ENCODE measurements at regions not wholly inside any gene's neighbourhood (a gene's known extent, or its start where the extent isn't known, plus 50 kb on each side); places are given as distances from the start of the nearest gene placed in this dataset.

- H3K9me3 ChIP-seq, result no peaks in the 10 kb centered on the region
- H3K4me1 ChIP-seq, result no peaks in the 10 kb centered on the region
- no peak for DNase-seq
- intact Hi-C loops (cut with DNase I), result no loop called here
- no peaks in the 10 kb centered on the region for H3K36me3 ChIP-seq
- no peak overlapping the region for H3K4me3 ChIP-seq
- H3K27me3 ChIP-seq, result peaks cover 0 to 8% of the 10 kb centered on the region in 2 donors
- H3K27ac ChIP-seq, result no peak overlapping the region
- ATAC-seq, result no peak
- no peak for TF ChIP-seq CTCF (IDR thresholded peaks at IDR 0.05)
Measured at GRCh38 chr11:76728778-76729177, 54.4 kb upstream of the TSKU start.

- DNase-seq (no peak), ATAC-seq (no peak)
- H3K9me3 ChIP-seq, result no peaks in the 10 kb centered on the region
- peaks cover 0 to 4% of the 10 kb centered on the region in 2 donors for H3K27me3 ChIP-seq
- no peaks in the 10 kb centered on the region for H3K4me1 ChIP-seq
- intact Hi-C loops (cut with DNase I), result no loop called here
- H3K4me3 ChIP-seq, result no peak overlapping the region
- no peak for TF ChIP-seq CTCF (IDR thresholded peaks at IDR 0.05)
- H3K36me3 ChIP-seq, result no peaks in the 10 kb centered on the region
- no peak overlapping the region for H3K27ac ChIP-seq
Measured at GRCh38 chr11:76729214-76729613, 53.9 kb upstream of the TSKU start.

GRCh38 chr11:76730887-76731565, 52.1 kb upstream of the TSKU start:
- intact Hi-C loops (cut with DNase I), result loop anchor here in 1 of 2 donors (10.0 kb wide), 1 partner anchor 54 kb away; the partner anchor contains the start of gene TSKU
- no peak for ATAC-seq
- no peak for DNase-seq
- Histone ChIP-seq H3K4me1 (no peaks in the 10 kb centered on the region), H3K4me3 (no peak overlapping the region), H3K27ac (no peak overlapping the region), H3K9me3 (no peaks in the 10 kb centered on the region), H3K27me3 (no peaks in the 10 kb centered on the region), H3K36me3 (no peaks in the 10 kb centered on the region)
- TF ChIP-seq CTCF (IDR thresholded peaks at IDR 0.05), result no peak

GRCh38 chr11:76732643-76733042, 50.5 kb upstream of the TSKU start:
- no peak for DNase-seq
- H3K27me3 ChIP-seq, result no peaks in the 10 kb centered on the region
- no peaks in the 10 kb centered on the region for H3K36me3 ChIP-seq
- no peaks in the 10 kb centered on the region for H3K4me1 ChIP-seq
- ATAC-seq, result no peak
- TF ChIP-seq CTCF (IDR thresholded peaks at IDR 0.05), result no peak
- no peak overlapping the region for H3K27ac ChIP-seq
- H3K4me3 ChIP-seq, result no peak overlapping the region
- no peaks in the 10 kb centered on the region for H3K9me3 ChIP-seq
- intact Hi-C loops (cut with DNase I), result loop anchor here in 1 of 2 donors (10.0 kb wide), 1 partner anchor 52 kb away; the partner anchor contains the start of gene TSKU
